ENCODE measurements at regions not wholly inside any gene's neighbourhood (a gene's known extent, or its start where the extent isn't known, plus 50 kb on each side); places are given as distances from the start of the nearest gene placed in this dataset.

GRCh38 chr22:48632646-48633246 lies 1194.9 kb downstream of the BRD1 start:
- TF ChIP-seq CTCF (IDR thresholded peaks at IDR 0.05; ENCODE audit: insufficient read depth, low read length, poor library complexity, severe bottlenecking), result no peak
- TF ChIP-seq EZH2phosphoT487 (conservative IDR thresholded peaks at IDR 0.05; ENCODE audit: low read length), result no peak
